Cardiac fibroblast (primary cell): ENCODE measurements at regions not wholly inside any gene's neighbourhood (a gene's known extent, or its start where the extent isn't known, plus 50 kb on each side); places are given as distances from the start of the nearest gene placed in this dataset.

Experiments used
- DNase-seq, 2 donors: peaks; one replicate each; pipeline versions ENCODE4 v3.0.0 to v3.0.0-alpha.2; 2010; ENCODE audit warnings: low read depth in 2 of 2
- H3K4me3 ChIP-seq, 2 donors: replicated peaks in 1 of 2; 1 replicate in 1 of 2; 2 replicates in 1 of 2; pipeline ENCODE4 v1.5.1; 2011; ENCODE audit warnings: low read depth in 2 of 2, low read length in 2 of 2, mild to moderate bottlenecking in 2 of 2, moderate library complexity in 1 of 2
- TF ChIP-seq, protein P1 (sequence below): IDR thresholded peaks from one replicate; pipeline ENCODE4 v1.5.1; 2011; ENCODE audit warnings: low read depth, mild to moderate bottlenecking, low read length, inconsistent platforms

GRCh38 chr18:77866351-77866750, 616.7 kb downstream of the GALR1 start:
- H3K4me3 ChIP-seq: no peak overlapping the region
- no peak for DNase-seq
- TF ChIP-seq, protein P1, sequence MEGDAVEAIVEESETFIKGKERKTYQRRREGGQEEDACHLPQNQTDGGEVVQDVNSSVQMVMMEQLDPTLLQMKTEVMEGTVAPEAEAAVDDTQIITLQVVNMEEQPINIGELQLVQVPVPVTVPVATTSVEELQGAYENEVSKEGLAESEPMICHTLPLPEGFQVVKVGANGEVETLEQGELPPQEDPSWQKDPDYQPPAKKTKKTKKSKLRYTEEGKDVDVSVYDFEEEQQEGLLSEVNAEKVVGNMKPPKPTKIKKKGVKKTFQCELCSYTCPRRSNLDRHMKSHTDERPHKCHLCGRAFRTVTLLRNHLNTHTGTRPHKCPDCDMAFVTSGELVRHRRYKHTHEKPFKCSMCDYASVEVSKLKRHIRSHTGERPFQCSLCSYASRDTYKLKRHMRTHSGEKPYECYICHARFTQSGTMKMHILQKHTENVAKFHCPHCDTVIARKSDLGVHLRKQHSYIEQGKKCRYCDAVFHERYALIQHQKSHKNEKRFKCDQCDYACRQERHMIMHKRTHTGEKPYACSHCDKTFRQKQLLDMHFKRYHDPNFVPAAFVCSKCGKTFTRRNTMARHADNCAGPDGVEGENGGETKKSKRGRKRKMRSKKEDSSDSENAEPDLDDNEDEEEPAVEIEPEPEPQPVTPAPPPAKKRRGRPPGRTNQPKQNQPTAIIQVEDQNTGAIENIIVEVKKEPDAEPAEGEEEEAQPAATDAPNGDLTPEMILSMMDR: no peak

DNA sequence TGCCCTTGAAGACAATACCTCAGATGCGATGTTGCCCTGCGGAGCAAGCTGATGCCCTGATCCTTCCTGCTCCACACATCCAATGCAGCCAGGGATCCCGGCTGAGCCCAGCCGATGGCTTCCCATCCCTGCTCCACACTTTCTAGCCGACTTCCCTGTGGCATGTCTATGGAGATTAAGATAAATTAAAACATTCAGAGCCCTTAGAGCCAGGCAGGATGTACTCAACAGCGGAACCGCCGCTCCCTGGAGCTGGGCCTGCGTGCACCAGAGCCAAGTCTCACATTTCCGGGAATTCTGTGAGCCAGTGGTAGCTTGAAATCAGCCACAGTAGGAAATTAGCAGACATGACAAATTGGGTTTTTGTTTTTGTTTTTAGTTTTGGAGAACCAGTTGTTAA, 620.6 kb downstream of the GALR1 start:
- DNase-seq: no peak
- TF ChIP-seq, protein P1: no peak
- no peak overlapping the region for H3K4me3 ChIP-seq

GRCh38 chr18:77870894-77871293, 621.2 kb downstream of the GALR1 start:
- TF ChIP-seq, protein P1: no peak
- DNase-seq: no peak
- no peak overlapping the region for H3K4me3 ChIP-seq

DNA sequence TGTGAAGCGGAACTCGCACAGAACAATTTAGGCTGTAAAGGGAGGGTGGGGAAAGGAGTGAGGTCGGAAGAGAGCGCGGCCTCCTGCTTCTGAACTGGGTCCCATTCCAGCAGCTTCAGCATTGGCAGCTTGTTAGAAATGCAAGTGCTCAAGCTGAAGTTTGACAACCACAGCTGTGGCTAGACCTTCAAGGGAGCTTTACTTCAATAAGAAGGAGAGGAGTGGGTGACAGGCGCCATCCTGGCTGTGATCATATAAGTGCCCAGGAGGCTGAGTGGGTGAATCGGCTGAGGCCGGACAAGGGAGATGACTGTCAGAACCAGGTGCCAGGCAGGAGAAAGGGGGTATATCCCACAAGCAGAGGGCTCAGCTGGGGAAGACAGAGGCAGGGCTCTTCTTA, 622.5 kb downstream of the GALR1 start:
- TF ChIP-seq, protein P1: no peak

GRCh38 chr18:77876319-77876865, 626.7 kb downstream of the GALR1 start:
- no peak for DNase-seq
- TF ChIP-seq, protein P1: no peak
- H3K4me3 ChIP-seq: no peak overlapping the region

More for the DNA sequence above, 622.5 kb downstream of the GALR1 start:
- DNase-seq: no peak
- H3K4me3 ChIP-seq: no peak overlapping the region

- TF ChIP-seq, protein P1: no peak
- H3K4me3 ChIP-seq: no peak overlapping the region
- no peak for DNase-seq
These were observed 630.2 kb downstream of the GALR1 start for GRCh38 chr18:77879829-77880228.

- H3K4me3 ChIP-seq: no peak overlapping the region
- TF ChIP-seq, protein P1: no peak
- no peak for DNase-seq
These were observed 634.8 kb downstream of the GALR1 start for GRCh38 chr18:77884454-77884853.
